ENCODE measurements at regions not wholly inside any gene's neighbourhood (a gene's known extent, or its start where the extent isn't known, plus 50 kb on each side); places are given as distances from the start of the nearest gene placed in this dataset.

- TF ChIP-seq, protein P1, sequence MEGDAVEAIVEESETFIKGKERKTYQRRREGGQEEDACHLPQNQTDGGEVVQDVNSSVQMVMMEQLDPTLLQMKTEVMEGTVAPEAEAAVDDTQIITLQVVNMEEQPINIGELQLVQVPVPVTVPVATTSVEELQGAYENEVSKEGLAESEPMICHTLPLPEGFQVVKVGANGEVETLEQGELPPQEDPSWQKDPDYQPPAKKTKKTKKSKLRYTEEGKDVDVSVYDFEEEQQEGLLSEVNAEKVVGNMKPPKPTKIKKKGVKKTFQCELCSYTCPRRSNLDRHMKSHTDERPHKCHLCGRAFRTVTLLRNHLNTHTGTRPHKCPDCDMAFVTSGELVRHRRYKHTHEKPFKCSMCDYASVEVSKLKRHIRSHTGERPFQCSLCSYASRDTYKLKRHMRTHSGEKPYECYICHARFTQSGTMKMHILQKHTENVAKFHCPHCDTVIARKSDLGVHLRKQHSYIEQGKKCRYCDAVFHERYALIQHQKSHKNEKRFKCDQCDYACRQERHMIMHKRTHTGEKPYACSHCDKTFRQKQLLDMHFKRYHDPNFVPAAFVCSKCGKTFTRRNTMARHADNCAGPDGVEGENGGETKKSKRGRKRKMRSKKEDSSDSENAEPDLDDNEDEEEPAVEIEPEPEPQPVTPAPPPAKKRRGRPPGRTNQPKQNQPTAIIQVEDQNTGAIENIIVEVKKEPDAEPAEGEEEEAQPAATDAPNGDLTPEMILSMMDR (IDR thresholded peaks at IDR 0.05; ENCODE audit: low read depth, low read length) = no peak
- no peak for TF ChIP-seq EZH2phosphoT487 (IDR thresholded peaks at IDR 0.05; ENCODE audit: low read depth)
Measured at GRCh38 chr4:129240816-129241215, 144.9 kb downstream of the C4orf33 start.

All from OCI-LY3 (cell line).